K562 (cell line): ENCODE measurements at regions not wholly inside any gene's neighbourhood (a gene's known extent, or its start where the extent isn't known, plus 50 kb on each side); places are given as distances from the start of the nearest gene placed in this dataset.

Experiments used
- ATF4 ChIP-seq: fragments of 450-650 bp; formaldehyde crosslinking; IDR thresholded peaks from 2 replicates; pipeline ENCODE4 v1.4.0; 2022; ENCODE audit warnings: mild to moderate bottlenecking, moderate library complexity
- ATF7 ChIP-seq: fragments of 450-650 bp; IDR thresholded peaks from 2 replicates; pipeline ENCODE4 v1.7.1; 2014; ENCODE audit warnings: mild to moderate bottlenecking, moderate library complexity
- CTCF ChIP-seq, 3 experiments: IDR thresholded peaks in 2 of 3; conservative IDR thresholded peaks in 1 of 3; 2 replicates each; pipeline ENCODE4 v1.5.1; 2011 to 2012; ENCODE audit warnings: low read length in 3 of 3, mild to moderate bottlenecking in 3 of 3, control low read depth in 2 of 3, improper control_type of control experiment in 1 of 3, inconsistent platforms in 1 of 3, low read depth in 1 of 3, mixed read lengths in 1 of 3, moderate library complexity in 1 of 3; ENCODE audit not compliant: insufficient read depth in 2 of 3
- FOXP1 ChIP-seq: sonication (generic); formaldehyde crosslinking; IDR thresholded peaks from 2 replicates; pipeline ENCODE4 v1.8.0; 2022; ENCODE audit warnings: mild to moderate bottlenecking, missing genetic modification reagents
- NFIC ChIP-seq: fragments of 450-650 bp; IDR thresholded peaks from 2 replicates; pipeline ENCODE4 v1.6.1; 2017; ENCODE audit warnings: mild to moderate bottlenecking, inconsistent platforms
- POLR2AphosphoS5 ChIP-seq: IDR thresholded peaks from 2 replicates; pipeline ENCODE4 v1.6.1; 2011; ENCODE audit warnings: mild to moderate bottlenecking, low read depth, low read length, moderate library complexity; ENCODE audit not compliant: control insufficient read depth, insufficient read depth
- SNRNP70 ChIP-seq: fragments of 200-400 bp; formaldehyde crosslinking; optimal IDR thresholded peaks from 2 replicates; pipeline ENCODE3; 2017; ENCODE audit warnings: low read depth, low read length
- ZBTB17 ChIP-seq: fragments of 450-650 bp; formaldehyde crosslinking; IDR thresholded peaks from 2 replicates; pipeline ENCODE4 v1.4.0; 2020; ENCODE audit warnings: mild to moderate bottlenecking
- ZNF217 ChIP-seq: sonication (generic); formaldehyde crosslinking; IDR thresholded peaks from 2 replicates; pipeline ENCODE4 v1.8.0; 2022; ENCODE audit warnings: mild to moderate bottlenecking, missing genetic modification reagents

GRCh38 chr5:90248640-90249039 is 160.9 kb downstream of the CETN3 start:
- TF ChIP-seq ATF4 (CRISPR knock-in tag), result no peak
- TF ChIP-seq ZNF217 (CRISPR knock-in tag), result no peak
- no peak for TF ChIP-seq CTCF (IDR thresholded peaks at IDR 0.05 in 2 of 3, conservative IDR thresholded peaks at IDR 0.05 in 1 of 3; ENCODE audit: insufficient read depth in 2 of 3, low read depth in 1 of 3, low read length in 3 of 3)
- no peak for TF ChIP-seq FOXP1
- no peak for TF ChIP-seq POLR2AphosphoS5
- no peak for TF ChIP-seq NFIC
- no peak for TF ChIP-seq ATF7
- TF ChIP-seq SNRNP70, result no peak
- no peak for TF ChIP-seq ZBTB17 (CRISPR knock-in tag)
